H9 (cell line): ENCODE measurements at regions not wholly inside any gene's neighbourhood (a gene's known extent, or its start where the extent isn't known, plus 50 kb on each side); places are given as distances from the start of the nearest gene placed in this dataset.
"Not testable (repeated sequence)": the region's sequence is repeated elsewhere in the genome, so short reads cannot be mapped to it uniquely, and the experiment has no call there.

ENCODE experiments used
- DNase-seq: peaks from one replicate; pipeline ENCODE4 v3.0.0-alpha.2; 2017
- H2AFZ ChIP-seq: one replicate; pipeline ENCODE4 v1.6.1; 2013; ENCODE audit warnings: mild to moderate bottlenecking, low read length, control low read depth, moderate library complexity
- H2AK5ac ChIP-seq: 2 replicates; pipeline ENCODE4 v1.6.1; 2013; ENCODE audit warnings: low read length, control low read depth, mixed read lengths; ENCODE audit not compliant: insufficient read length
- H2BK120ac ChIP-seq: one replicate; pipeline ENCODE4 v1.6.1; 2013; ENCODE audit warnings: low read depth, mild to moderate bottlenecking, low read length, control low read depth, inconsistent platforms; ENCODE audit not compliant: poor library complexity, severe bottlenecking
- H2BK12ac ChIP-seq: 2 replicates; pipeline ENCODE4 v1.6.1; 2013; ENCODE audit warnings: low read length, control low read depth, mixed read lengths, low read depth; ENCODE audit not compliant: insufficient read length
- H2BK15ac ChIP-seq: 2 replicates; pipeline ENCODE4 v1.6.1; 2013; ENCODE audit warnings: low read depth, low read length, control low read depth
- H2BK20ac ChIP-seq: one replicate; pipeline ENCODE4 v1.6.1; 2013; ENCODE audit warnings: low read depth, mild to moderate bottlenecking, low read length, control low read depth, inconsistent platforms; ENCODE audit not compliant: poor library complexity, severe bottlenecking
- H2BK5ac ChIP-seq: 2 replicates; pipeline ENCODE4 v1.6.1; 2013; ENCODE audit warnings: low read length, control low read depth, mixed read lengths; ENCODE audit not compliant: insufficient read length
- H3K14ac ChIP-seq: 2 replicates; pipeline ENCODE4 v1.6.1; 2013; ENCODE audit warnings: low read length, control low read depth; ENCODE audit not compliant: insufficient read depth
- H3K18ac ChIP-seq: 2 replicates; pipeline ENCODE4 v1.6.1; 2013; ENCODE audit warnings: low read depth, mild to moderate bottlenecking, mixed read lengths, low read length, control low read depth; ENCODE audit not compliant: insufficient read length
- H3K23ac ChIP-seq: 2 replicates; pipeline ENCODE4 v1.6.1; 2013; ENCODE audit warnings: low read length, control low read depth, mixed read lengths, low read depth; ENCODE audit not compliant: insufficient read length
- H3K23me2 ChIP-seq: 2 replicates; pipeline ENCODE4 v1.6.1; 2013; ENCODE audit warnings: low read depth, mild to moderate bottlenecking, mixed read lengths, low read length, control low read depth; ENCODE audit not compliant: insufficient read length, poor library complexity, severe bottlenecking
- H3K27ac ChIP-seq: 2 replicates; pipeline ENCODE4 v1.5.1; 2013; ENCODE audit warnings: low read length, control low read depth, mixed read lengths, low read depth; ENCODE audit not compliant: insufficient read length
- H3K27me3 ChIP-seq: 2 replicates; pipeline ENCODE4 v1.6.1; 2013; ENCODE audit warnings: low read length, control low read depth, inconsistent platforms; ENCODE audit not compliant: insufficient read depth
- H3K4ac ChIP-seq: 2 replicates; pipeline ENCODE4 v1.6.1; 2013; ENCODE audit warnings: low read depth, mild to moderate bottlenecking, control low read depth, inconsistent platforms, low read length, moderate library complexity
- H3K4me1 ChIP-seq: 2 replicates; pipeline ENCODE4 v1.6.1; 2013; ENCODE audit warnings: low read length, control low read depth, inconsistent platforms; ENCODE audit not compliant: insufficient read depth
- H3K4me2 ChIP-seq: 2 replicates; pipeline ENCODE4 v1.6.1; 2013; ENCODE audit warnings: low read length, control low read depth, mixed read lengths; ENCODE audit not compliant: insufficient read length, insufficient read depth
- H3K56ac ChIP-seq: 2 replicates; pipeline ENCODE4 v1.6.1; 2013; ENCODE audit warnings: low read depth, mild to moderate bottlenecking, mixed read lengths, low read length, control low read depth; ENCODE audit not compliant: insufficient read length
- H3K79me1 ChIP-seq: 2 replicates; pipeline ENCODE4 v1.6.1; 2013; ENCODE audit warnings: low read depth, mild to moderate bottlenecking, moderate library complexity, low read length, control low read depth, inconsistent platforms; ENCODE audit not compliant: insufficient read depth, poor library complexity, severe bottlenecking
- H3K79me2 ChIP-seq: 2 replicates; pipeline ENCODE4 v1.6.1; 2013; ENCODE audit warnings: low read length, control low read depth, inconsistent platforms; ENCODE audit not compliant: insufficient read depth
- H3K9ac ChIP-seq: 2 replicates; pipeline ENCODE4 v1.6.1; 2013; ENCODE audit warnings: low read length, control low read depth, mixed read lengths; ENCODE audit not compliant: insufficient read length; ENCODE audit errors: extremely low read depth
- H3K9me3 ChIP-seq: one replicate; pipeline ENCODE4 v1.6.1; 2013; ENCODE audit warnings: low read depth, low read length, inconsistent platforms; ENCODE audit not compliant: control insufficient read depth
- H3T11ph ChIP-seq: one replicate; pipeline ENCODE4 v1.6.1; 2013; ENCODE audit warnings: mild to moderate bottlenecking, low read length, control low read depth, inconsistent platforms
- H4K20me1 ChIP-seq: one replicate; pipeline ENCODE4 v1.6.1; 2013; ENCODE audit not compliant: control insufficient read depth, insufficient read length, insufficient read depth
- H4K5ac ChIP-seq: 2 replicates; pipeline ENCODE4 v1.6.1; 2013; ENCODE audit warnings: low read depth, mild to moderate bottlenecking, mixed read lengths, low read length, control low read depth; ENCODE audit not compliant: insufficient read length
- H4K8ac ChIP-seq: replicated peaks from 2 replicates; pipeline ENCODE4 v1.6.1; 2013; ENCODE audit warnings: low read length, control low read depth, mixed read lengths, low read depth; ENCODE audit not compliant: insufficient read length
- H4K91ac ChIP-seq: 2 replicates; pipeline ENCODE4 v1.6.1; 2013; ENCODE audit warnings: low read depth, mild to moderate bottlenecking, moderate library complexity, mixed read lengths, low read length, control low read depth; ENCODE audit not compliant: insufficient read length
- H3K27ac Mint-ChIP-seq, 3 experiments: 2 replicates in 2 of 3; 3 replicates in 1 of 3; pipeline ENCODE4 v1.8.0; 2020 to 2021; ENCODE audit warnings: mixed read lengths in 3 of 3, mild to moderate bottlenecking in 1 of 3, moderate library complexity in 1 of 3
- H3K27me3 Mint-ChIP-seq: 2 replicates; pipeline ENCODE4 v1.8.0; 2021; ENCODE audit warnings: low read depth, mild to moderate bottlenecking, moderate library complexity, mixed read lengths
- H3K36me3 Mint-ChIP-seq, 3 experiments: 2 replicates in 2 of 3; 3 replicates in 1 of 3; pipeline ENCODE4 v1.8.0; 2020 to 2021; ENCODE audit warnings: low read depth in 3 of 3, mixed read lengths in 3 of 3; ENCODE audit not compliant: insufficient read depth in 1 of 3
- H3K4me1 Mint-ChIP-seq, 2 experiments: 2 replicates each; pipeline ENCODE4 v1.8.0; 2020; ENCODE audit warnings: mixed read lengths in 2 of 2
- H3K4me3 Mint-ChIP-seq, 2 experiments: 2 replicates in 1 of 2; 3 replicates in 1 of 2; pipeline ENCODE4 v1.8.0; 2020 to 2021; ENCODE audit warnings: mild to moderate bottlenecking in 2 of 2, mixed read lengths in 2 of 2, moderate library complexity in 1 of 2
- H3K9me3 Mint-ChIP-seq, 2 experiments: 2 replicates in 1 of 2; 3 replicates in 1 of 2; pipeline ENCODE4 v1.8.0; 2020; ENCODE audit warnings: mild to moderate bottlenecking in 2 of 2, mixed read lengths in 2 of 2, moderate library complexity in 1 of 2
- CTCF ChIP-seq: fragments of 200-600 bp; sonication (generic); conservative IDR thresholded peaks from 3 replicates; pipeline ENCODE4 v1.8.0; 2021; ENCODE audit warnings: antibody characterized with exemption, mild to moderate bottlenecking
- WGBS: extraction: QIAGEN DNeasy Blood & Tissue Kit; methylation state at CpG from one replicate; pipeline ENCODE4 v1.1.7; 2013; ENCODE audit warnings: missing lambda C conversion rate, low lambda C conversion rate, mixed read lengths; ENCODE audit not compliant: insufficient read length; ENCODE audit errors: extremely low coverage; 5-methylcytosine and 5-hydroxymethylcytosine counted together

GRCh38 chr10:9402067-9402466 is 1347.6 kb downstream of the GATA3 start:
- H4K8ac ChIP-seq, H3K9me3 ChIP-seq, H2BK120ac ChIP-seq, H3K27ac Mint-ChIP-seq, H4K91ac ChIP-seq, H3K18ac ChIP-seq, H3K4me1 ChIP-seq, H3K56ac ChIP-seq, H3K27me3 ChIP-seq, H2BK20ac ChIP-seq, H3K27me3 Mint-ChIP-seq, H3K79me1 ChIP-seq, H3T11ph ChIP-seq, H3K4ac ChIP-seq, H3K9ac ChIP-seq, H2BK15ac ChIP-seq, H2AK5ac ChIP-seq, H2AFZ ChIP-seq, H3K27ac ChIP-seq, H3K14ac ChIP-seq, H3K23ac ChIP-seq, H3K4me1 Mint-ChIP-seq, H3K23me2 ChIP-seq, H3K4me3 Mint-ChIP-seq, H3K79me2 ChIP-seq, H3K4me2 ChIP-seq, H2BK12ac ChIP-seq, H2BK5ac ChIP-seq, H4K20me1 ChIP-seq, H4K5ac ChIP-seq: not testable (repeated sequence)
- peak; percentile 53 for DNase-seq
- Mint-ChIP-seq H3K9me3 (peaks cover 9 to 10% of the 10 kb centered on the region in 2 experiments), H3K36me3 (peaks cover 4 to 11% (median 5%) of the 10 kb centered on the region in 3 experiments; a peak in 6 of 7 replicates)
- TF ChIP-seq CTCF = peak; percentile 64
- WGBS = no CpG with 5 or more reads among the region's 11 CpGs

- H3K27ac ChIP-seq, H3K9ac ChIP-seq, H3K23me2 ChIP-seq, H3K4me1 Mint-ChIP-seq, H2AK5ac ChIP-seq, H2BK120ac ChIP-seq, H3K79me2 ChIP-seq, H3T11ph ChIP-seq, H3K4me2 ChIP-seq, H3K27ac Mint-ChIP-seq, H4K8ac ChIP-seq, H2BK5ac ChIP-seq, H3K18ac ChIP-seq, DNase-seq, H3K4me3 Mint-ChIP-seq, H3K4ac ChIP-seq, H3K4me1 ChIP-seq, H2AFZ ChIP-seq, H3K27me3 ChIP-seq, H4K91ac ChIP-seq, H2BK12ac ChIP-seq, H3K14ac ChIP-seq, H3K79me1 ChIP-seq, H3K27me3 Mint-ChIP-seq, H3K23ac ChIP-seq, H3K9me3 ChIP-seq, H4K20me1 ChIP-seq, H4K5ac ChIP-seq, H3K56ac ChIP-seq, H2BK20ac ChIP-seq, H2BK15ac ChIP-seq: not testable (repeated sequence)
- no CpG with 5 or more reads among the region's 9 CpGs for WGBS
- peaks cover 9 to 10% of the 10 kb centered on the region in 2 experiments for H3K9me3 Mint-ChIP-seq
- peaks cover 4 to 11% (median 5%) of the 10 kb centered on the region in 3 experiments; a peak in 6 of 7 replicates for H3K36me3 Mint-ChIP-seq
Observed at GRCh38 chr10:9402507-9403195, 1348.2 kb downstream of the GATA3 start.
